ENCODE measurements at regions not wholly inside any gene's neighbourhood (a gene's known extent, or its start where the extent isn't known, plus 50 kb on each side); places are given as distances from the start of the nearest gene placed in this dataset.

DNA sequence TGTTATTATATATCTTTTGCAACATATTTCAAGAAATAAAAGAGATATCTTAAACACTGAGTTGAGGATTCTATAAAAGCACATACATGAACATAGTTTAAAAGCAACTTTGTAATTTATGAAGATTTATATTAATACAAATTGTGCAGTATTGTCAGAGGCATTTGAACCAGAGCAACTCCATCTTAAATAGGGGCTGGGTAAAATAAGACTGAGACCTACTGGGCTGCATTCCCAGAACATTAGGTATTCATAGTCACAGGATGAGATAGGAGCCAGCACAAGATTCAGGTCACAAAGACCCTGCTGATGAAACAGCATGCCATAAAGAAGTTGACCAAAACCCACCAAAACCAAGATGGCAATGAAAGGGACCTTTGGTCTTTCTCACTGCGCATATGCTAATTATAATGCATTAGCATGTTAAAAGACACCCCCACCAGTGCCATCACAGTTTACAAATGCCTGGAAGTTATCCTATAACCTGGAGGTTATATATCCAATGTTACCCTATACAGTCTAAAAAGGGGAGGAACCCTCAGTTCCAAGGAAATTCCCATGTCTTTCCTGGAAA is 320.2 kb downstream of the FAM170A start:
- TF ChIP-seq, protein P1, sequence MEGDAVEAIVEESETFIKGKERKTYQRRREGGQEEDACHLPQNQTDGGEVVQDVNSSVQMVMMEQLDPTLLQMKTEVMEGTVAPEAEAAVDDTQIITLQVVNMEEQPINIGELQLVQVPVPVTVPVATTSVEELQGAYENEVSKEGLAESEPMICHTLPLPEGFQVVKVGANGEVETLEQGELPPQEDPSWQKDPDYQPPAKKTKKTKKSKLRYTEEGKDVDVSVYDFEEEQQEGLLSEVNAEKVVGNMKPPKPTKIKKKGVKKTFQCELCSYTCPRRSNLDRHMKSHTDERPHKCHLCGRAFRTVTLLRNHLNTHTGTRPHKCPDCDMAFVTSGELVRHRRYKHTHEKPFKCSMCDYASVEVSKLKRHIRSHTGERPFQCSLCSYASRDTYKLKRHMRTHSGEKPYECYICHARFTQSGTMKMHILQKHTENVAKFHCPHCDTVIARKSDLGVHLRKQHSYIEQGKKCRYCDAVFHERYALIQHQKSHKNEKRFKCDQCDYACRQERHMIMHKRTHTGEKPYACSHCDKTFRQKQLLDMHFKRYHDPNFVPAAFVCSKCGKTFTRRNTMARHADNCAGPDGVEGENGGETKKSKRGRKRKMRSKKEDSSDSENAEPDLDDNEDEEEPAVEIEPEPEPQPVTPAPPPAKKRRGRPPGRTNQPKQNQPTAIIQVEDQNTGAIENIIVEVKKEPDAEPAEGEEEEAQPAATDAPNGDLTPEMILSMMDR (IDR thresholded peaks at IDR 0.05; ENCODE audit: borderline replicate concordance, control extremely low read depth, extremely low read depth, insufficient read depth, missing control alignments) = no peak
- in situ Hi-C loops (cut with MboI; ENCODE audit: low sequenced_read_pairs, unreplicated experiment) = no loop called here
- no peak for DNase-seq (ENCODE audit: low spot score)

DNA sequence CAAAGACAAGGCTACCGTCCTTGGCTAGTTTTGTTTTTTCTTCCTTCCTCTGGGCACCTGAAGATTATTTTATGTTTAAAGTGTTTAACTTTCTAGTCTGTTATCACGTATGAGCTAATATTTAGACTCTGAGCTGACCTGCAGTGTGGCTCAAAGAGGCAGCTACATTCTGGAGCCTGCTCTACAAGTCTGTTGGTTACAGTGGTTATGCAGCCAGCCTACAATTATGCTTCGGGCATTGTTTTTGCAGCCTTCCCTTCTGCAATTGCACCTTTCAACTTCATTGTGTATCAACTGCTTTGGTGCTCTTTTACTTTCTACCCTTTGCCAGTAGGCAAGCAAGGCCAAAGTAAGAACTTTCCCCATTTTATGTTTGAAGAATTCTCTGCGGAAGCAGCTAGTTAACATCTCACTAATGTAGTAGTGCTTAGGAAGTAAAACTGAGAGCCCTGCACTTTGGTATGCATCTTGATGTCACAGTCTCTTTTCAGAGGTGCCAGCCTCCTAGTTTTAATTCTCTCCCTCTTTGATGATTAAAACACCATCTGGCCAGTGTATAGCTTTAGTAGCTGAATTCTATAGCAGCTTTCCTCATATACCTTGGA is 322.1 kb downstream of the FAM170A start:
- TF ChIP-seq, protein P1 (IDR thresholded peaks at IDR 0.05; ENCODE audit: borderline replicate concordance, control extremely low read depth, extremely low read depth, insufficient read depth, missing control alignments) = no peak
- no peak for DNase-seq (ENCODE audit: low spot score)
- in situ Hi-C loops (cut with MboI; ENCODE audit: low sequenced_read_pairs, unreplicated experiment) = no loop called here

DNA sequence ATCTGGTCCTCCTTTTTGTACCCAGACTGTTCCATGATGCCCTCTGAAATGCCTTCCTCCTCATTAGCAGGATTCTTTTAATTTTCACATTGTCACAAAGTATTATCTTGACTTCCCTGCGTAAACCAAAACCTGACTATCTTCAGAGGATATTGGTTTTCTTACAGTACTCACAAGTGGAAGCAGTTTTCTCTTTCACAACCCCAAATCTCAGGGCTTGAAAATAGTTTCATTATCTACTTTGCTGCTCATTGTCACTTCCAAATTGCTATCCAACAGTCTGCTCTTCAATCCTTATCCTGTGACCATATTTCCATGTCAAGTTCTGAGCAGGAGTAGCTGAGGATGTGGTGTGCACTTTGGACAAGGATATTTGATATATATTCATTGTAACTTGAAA is 324.1 kb downstream of the FAM170A start:
- no peak for DNase-seq (ENCODE audit: low spot score)
- TF ChIP-seq, protein P1 (IDR thresholded peaks at IDR 0.05; ENCODE audit: borderline replicate concordance, control extremely low read depth, extremely low read depth, insufficient read depth, missing control alignments) = no peak
- in situ Hi-C loops (cut with MboI; ENCODE audit: low sequenced_read_pairs, unreplicated experiment) = no loop called here

DNA sequence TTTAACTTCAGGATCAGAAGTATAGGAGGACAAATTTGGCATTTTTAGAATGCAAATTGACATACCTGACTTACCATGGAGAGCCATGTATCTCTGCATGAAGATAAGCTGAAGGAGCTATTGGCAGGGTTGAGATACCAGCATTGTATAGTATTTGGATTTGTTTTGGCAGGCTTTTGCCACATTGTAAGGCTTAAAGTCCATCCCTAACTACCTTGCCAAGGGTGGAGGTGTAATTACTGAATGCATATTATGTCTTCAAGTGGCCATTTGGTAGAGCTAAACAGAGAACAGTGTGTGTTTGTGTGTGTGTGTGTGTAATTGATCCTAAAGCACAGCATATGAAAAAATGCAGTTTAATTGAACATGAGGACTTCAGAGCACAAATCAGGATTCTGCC is 324.7 kb downstream of the FAM170A start:
- TF ChIP-seq, protein P1 (IDR thresholded peaks at IDR 0.05; ENCODE audit: borderline replicate concordance, control extremely low read depth, extremely low read depth, insufficient read depth, missing control alignments) = no peak
- DNase-seq (ENCODE audit: low spot score) = no peak
- in situ Hi-C loops (cut with MboI; ENCODE audit: low sequenced_read_pairs, unreplicated experiment) = no loop called here

DNA sequence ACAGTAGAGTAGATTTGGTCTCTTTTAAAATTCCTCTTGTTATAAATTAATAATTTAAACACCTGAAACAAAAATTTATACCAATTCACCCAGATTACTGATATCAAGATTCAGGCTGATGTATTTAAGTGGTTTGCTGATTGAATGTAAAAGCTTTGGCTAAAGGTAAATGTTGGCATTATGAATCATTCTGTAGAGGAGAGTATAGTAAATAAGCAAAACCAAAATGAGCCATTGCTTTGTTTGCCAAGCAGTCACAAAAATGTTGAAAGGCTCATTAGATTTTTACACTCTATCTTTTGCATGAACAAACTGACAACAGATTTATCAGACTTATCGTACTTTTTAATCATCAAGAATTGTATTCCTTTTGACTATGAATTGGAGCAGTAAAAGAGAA is 332.6 kb downstream of the FAM170A start:
- in situ Hi-C loops (cut with MboI; ENCODE audit: low sequenced_read_pairs, unreplicated experiment) = no loop called here
- no peak for DNase-seq (ENCODE audit: low spot score)
- TF ChIP-seq, protein P1 (IDR thresholded peaks at IDR 0.05; ENCODE audit: borderline replicate concordance, control extremely low read depth, extremely low read depth, insufficient read depth, missing control alignments) = no peak

DNA sequence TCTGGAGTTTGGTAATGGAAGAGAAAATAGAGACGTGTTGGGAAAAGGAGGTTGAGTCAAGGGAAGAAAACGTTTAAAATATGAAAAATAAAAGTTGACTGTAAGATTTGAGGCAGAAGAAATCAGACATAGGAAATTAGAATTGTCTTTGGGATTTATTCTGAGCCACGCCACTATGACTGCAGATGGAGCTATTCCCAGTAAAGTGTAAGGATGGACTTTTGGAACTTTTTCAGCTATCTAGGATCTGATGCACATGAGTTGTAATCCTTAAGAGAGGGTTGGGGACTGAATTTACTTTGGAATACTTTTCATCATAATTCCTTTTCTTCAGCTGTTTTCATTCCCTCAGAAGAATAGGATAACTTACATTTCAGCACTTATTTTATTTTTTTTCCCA is 336.7 kb downstream of the FAM170A start:
- TF ChIP-seq, protein P1 (IDR thresholded peaks at IDR 0.05; ENCODE audit: borderline replicate concordance, control extremely low read depth, extremely low read depth, insufficient read depth, missing control alignments) = no peak
- DNase-seq (ENCODE audit: low spot score) = no peak
- in situ Hi-C loops (cut with MboI; ENCODE audit: low sequenced_read_pairs, unreplicated experiment) = no loop called here

Data from GM13976 (cell line).